Adrenal gland (tissue), 9 donors: ENCODE measurements at regions not wholly inside any gene's neighbourhood (a gene's known extent, or its start where the extent isn't known, plus 50 kb on each side); places are given as distances from the start of the nearest gene placed in this dataset.

Experiments
- DNase-seq, 7 donors: peaks; one replicate each; pipeline ENCODE4 v3.0.0-alpha.2; 2019 to 2020
- H3K27ac ChIP-seq, 5 donors: fragments of 200-600 bp; sonication (generic) in 4 of 5; 1 replicate in 3 of 5; 2 replicates in 2 of 5; pipeline versions ENCODE4 v1.5.1 to v1.8.0; 2016 to 2020; ENCODE audit warnings: mild to moderate bottlenecking in 1 of 5
- H3K27me3 ChIP-seq: fragments of 200-600 bp; 2 replicates; pipeline ENCODE4 v1.8.0; 2021
- H3K36me3 ChIP-seq, 2 donors: fragments of 200-600 bp; replicated peaks in 1 of 2; 1 replicate in 1 of 2; 2 replicates in 1 of 2; pipeline versions ENCODE4 v1.5.1 to v1.8.0; 2018 to 2022
- H3K4me1 ChIP-seq, 2 donors: fragments of 200-600 bp; replicated peaks in 1 of 2; 1 replicate in 1 of 2; 2 replicates in 1 of 2; pipeline versions ENCODE4 v1.5.1 to v1.8.0; 2018 to 2021
- H3K4me3 ChIP-seq, 4 donors: fragments of 200-600 bp; sonication (generic) in 3 of 4; one replicate each; pipeline ENCODE4 v1.5.1; 2016 to 2018
- H3K9me3 ChIP-seq, 3 donors: fragments of 200-600 bp; sonication (generic) in 1 of 3; replicated peaks in 1 of 3; 1 replicate in 2 of 3; 2 replicates in 1 of 3; pipeline versions ENCODE4 v1.5.1 to v1.8.0; 2016 to 2021
- CTCF ChIP-seq, 6 experiments: fragments of 450-650 bp in 4 of 6; fragments of 200-600 bp in 2 of 6; sonication (generic) in 1 of 6; IDR thresholded peaks; 1 replicate in 5 of 6; 2 replicates in 1 of 6; pipeline versions ENCODE4 v1.5.1 to v1.8.0; 2016 to 2021; ENCODE audit warnings: antibody characterized with exemption in 6 of 6, mild to moderate bottlenecking in 2 of 6, moderate library complexity in 1 of 6
- POLR2A ChIP-seq, 2 donors: fragments of 450-650 bp; IDR thresholded peaks; one replicate each; pipeline ENCODE4 v1.6.1; 2017; ENCODE audit warnings: antibody characterized with exemption in 2 of 2, mild to moderate bottlenecking in 2 of 2, moderate library complexity in 1 of 2
- WGBS, 4 donors: extraction: QIAGEN DNeasy Blood & Tissue Kit in 2 of 4; methylation state at CpG; one replicate each; pipeline versions ENCODE4 v1.1.5 to v1.1.7; 2013 to 2017; 5-methylcytosine and 5-hydroxymethylcytosine counted together
- intact Hi-C, 2 donors: fragments of 100-400 bp; cut with DNase I; formaldehyde crosslinking; loops; one replicate each; pipeline versions ENCODE4 v1.14.1 to v1.15.0; 2022 to 2023
- donor health status: healthy with polysubstance abuse.
- donor health status: Bipolar disorder and iron deficiency.
- donor health status: DM: yes; HTN: yes; CAD: no.
- donor health status: DM: no; HTN: no; CAD: no.
- donor health status: DM: no; HTN: no; CAD: no.

GRCh38 chr17:71267668-71268067 is 853.2 kb upstream of the SOX9 start:
- no peak overlapping the region for H3K4me3 ChIP-seq
- no peak for DNase-seq
- no peak for TF ChIP-seq CTCF (IDR thresholded peaks at IDR 0.05)
- TF ChIP-seq POLR2A (IDR thresholded peaks at IDR 0.05) = no peak
- H3K27me3 ChIP-seq = no peaks in the 10 kb centered on the region
- H3K9me3 ChIP-seq = peaks cover 0 to 14% (median 0%) of the 10 kb centered on the region in 3 donors
- WGBS, 4 donors = 60 to 85% (median 64%) methylated on average over 1 of the region's 1 CpG
- no peaks in the 10 kb centered on the region for H3K4me1 ChIP-seq
- H3K27ac ChIP-seq = no peak overlapping the region
- H3K36me3 ChIP-seq = no peaks in the 10 kb centered on the region
- intact Hi-C loops = no loop called here

GRCh38 chr17:71269201-71269600 is 851.6 kb upstream of the SOX9 start:
- intact Hi-C loops = no loop called here
- H3K9me3 ChIP-seq = peaks cover 0 to 14% (median 0%) of the 10 kb centered on the region in 3 donors
- TF ChIP-seq CTCF (IDR thresholded peaks at IDR 0.05) (no peak), POLR2A (IDR thresholded peaks at IDR 0.05) (no peak)
- H3K36me3 ChIP-seq = no peaks in the 10 kb centered on the region
- WGBS, 4 donors = 65 to 74% (median 69%) methylated on average over 1 of the region's 1 CpG
- H3K4me3 ChIP-seq = no peak overlapping the region
- no peaks in the 10 kb centered on the region for H3K4me1 ChIP-seq
- H3K27me3 ChIP-seq = no peaks in the 10 kb centered on the region
- DNase-seq = no peak
- no peak overlapping the region for H3K27ac ChIP-seq

- Histone ChIP-seq H3K9me3 (no peaks in the 10 kb centered on the region), H3K27ac (no peak overlapping the region), H3K4me3 (no peak overlapping the region), H3K4me1 (no peaks in the 10 kb centered on the region), H3K27me3 (no peaks in the 10 kb centered on the region), H3K36me3 (no peaks in the 10 kb centered on the region)
- intact Hi-C loops = no loop called here
- WGBS, 4 donors = 72 to 82% (median 79%) methylated on average over 2 of the region's 2 CpGs
- TF ChIP-seq POLR2A (IDR thresholded peaks at IDR 0.05) (no peak), CTCF (IDR thresholded peaks at IDR 0.05) (no peak)
- no peak for DNase-seq
Measured at GRCh38 chr17:71273441-71273840, 847.4 kb upstream of the SOX9 start.

GRCh38 chr17:71276079-71276478 is 844.7 kb upstream of the SOX9 start:
- Histone ChIP-seq H3K4me3 (no peak overlapping the region), H3K36me3 (no peaks in the 10 kb centered on the region), H3K9me3 (no peaks in the 10 kb centered on the region), H3K27me3 (no peaks in the 10 kb centered on the region), H3K27ac (no peak overlapping the region), H3K4me1 (no peaks in the 10 kb centered on the region)
- DNase-seq = no peak
- TF ChIP-seq CTCF (IDR thresholded peaks at IDR 0.05) (no peak), POLR2A (IDR thresholded peaks at IDR 0.05) (no peak)
- intact Hi-C loops = no loop called here
- 76 to 79% (median 78%) methylated on average over 6 of the region's 6 CpGs for whole genome bisulfite sequencing, 4 donors
